H1 (cell line): ENCODE measurements at regions not wholly inside any gene's neighbourhood (a gene's known extent, or its start where the extent isn't known, plus 50 kb on each side); places are given as distances from the start of the nearest gene placed in this dataset.

ENCODE experiments used
- CEBPB ChIP-seq: IDR thresholded peaks from 2 replicates; pipeline ENCODE4 v1.6.1; 2012; ENCODE audit warnings: low read depth, low read length
- EP300 ChIP-seq, 2 experiments: IDR thresholded peaks; 1 replicate in 1 of 2; 2 replicates in 1 of 2; pipeline ENCODE4 v1.6.1; 2011 to 2012; ENCODE audit warnings: low read depth in 2 of 2, low read length in 2 of 2, mild to moderate bottlenecking in 2 of 2, borderline replicate concordance in 1 of 2, inconsistent platforms in 1 of 2, moderate library complexity in 1 of 2
- EZH2 ChIP-seq: fragments of 200-600 bp; sonication (generic); IDR thresholded peaks from 2 replicates; pipeline ENCODE4 v1.7.1; 2012; ENCODE audit warnings: low read depth, mild to moderate bottlenecking, moderate library complexity, low read length, inconsistent platforms; ENCODE audit not compliant: severe bottlenecking
- GABPA ChIP-seq: IDR thresholded peaks from 2 replicates; pipeline ENCODE4 v1.6.1; 2011; ENCODE audit warnings: mild to moderate bottlenecking, low read length, moderate library complexity, borderline replicate concordance; ENCODE audit not compliant: insufficient read depth
- GTF2F1 ChIP-seq: IDR thresholded peaks from 2 replicates; pipeline ENCODE4 v1.6.1; 2012; ENCODE audit warnings: low read depth, low read length, improper control_type of control experiment, borderline replicate concordance
- POLR2A ChIP-seq, 2 experiments: IDR thresholded peaks; 1 replicate in 1 of 2; 2 replicates in 1 of 2; pipeline ENCODE4 v1.6.1; 2011; ENCODE audit warnings: low read depth in 2 of 2, low read length in 2 of 2, mild to moderate bottlenecking in 2 of 2; ENCODE audit errors: control extremely low read depth in 1 of 2
- RAD21 ChIP-seq, 2 experiments: IDR thresholded peaks in 1 of 2; conservative IDR thresholded peaks in 1 of 2; 2 replicates each; pipeline ENCODE4 v1.6.1; 2011; ENCODE audit warnings: low read depth in 2 of 2, low read length in 2 of 2, improper control_type of control experiment in 1 of 2, inconsistent platforms in 1 of 2, mild to moderate bottlenecking in 1 of 2, moderate library complexity in 1 of 2
- RBBP5 ChIP-seq: IDR thresholded peaks from 2 replicates; pipeline ENCODE4 v1.7.1; 2012; ENCODE audit warnings: low read depth, mild to moderate bottlenecking, inconsistent platforms, low read length, moderate library complexity, borderline replicate concordance
- TAF1 ChIP-seq: IDR thresholded peaks from 2 replicates; pipeline ENCODE4 v1.6.1; 2011; ENCODE audit warnings: mild to moderate bottlenecking, low read depth, low read length
- TBP ChIP-seq: IDR thresholded peaks from 2 replicates; pipeline ENCODE4 v1.6.1; 2011; ENCODE audit warnings: low read depth, low read length, improper control_type of control experiment
- TF ChIP-seq, protein P1 (sequence below): IDR thresholded peaks from 2 replicates; pipeline ENCODE4 v1.6.1; 2012; ENCODE audit warnings: inconsistent platforms
- TF ChIP-seq, protein P2 (sequence below), 3 experiments: IDR thresholded peaks; 1 replicate in 2 of 3; 2 replicates in 1 of 3; pipeline versions ENCODE4 v1.5.1 to v1.6.1; 2011; ENCODE audit warnings: low read length in 3 of 3, mild to moderate bottlenecking in 3 of 3, inconsistent platforms in 2 of 3, low read depth in 1 of 3, moderate library complexity in 1 of 3; ENCODE audit not compliant: insufficient read depth in 1 of 3; ENCODE audit errors: control extremely low read depth in 1 of 3
- TF ChIP-seq, protein P3 (sequence below): IDR thresholded peaks from 2 replicates; pipeline ENCODE4 v1.6.1; 2011; ENCODE audit warnings: low read depth, mild to moderate bottlenecking, low read length; ENCODE audit not compliant: insufficient read depth

DNA sequence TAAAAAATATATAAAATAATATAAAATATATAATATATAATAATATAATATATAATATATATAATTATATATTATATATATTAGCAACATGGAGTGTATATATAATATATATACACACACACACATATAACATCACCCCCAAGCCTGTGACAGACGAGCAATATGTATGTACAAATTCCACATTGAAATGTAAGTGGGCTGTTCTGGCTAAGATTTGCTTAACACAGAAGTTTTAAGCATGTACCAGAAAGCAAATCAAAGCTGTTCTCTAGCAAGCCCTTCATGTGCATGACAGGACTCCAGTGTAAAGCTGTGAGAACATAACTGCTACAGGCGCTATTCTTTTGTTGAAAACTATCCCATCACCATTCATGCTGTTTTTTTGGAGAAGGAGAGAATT, 261.7 kb upstream of the TNP1 start:
- TF ChIP-seq RAD21 (IDR thresholded peaks at IDR 0.05 in 1 of 2, conservative IDR thresholded peaks at IDR 0.05 in 1 of 2; ENCODE audit: low read depth in 2 of 2, low read length in 2 of 2) (no peak), CEBPB (no peak), TBP (no peak), GTF2F1 (no peak), POLR2A (IDR thresholded peaks at IDR 0.05; ENCODE audit: control extremely low read depth in 1 of 2, low read depth in 2 of 2, low read length in 2 of 2) (no peak), GABPA (no peak), TAF1 (no peak), RBBP5 (no peak), EP300 (IDR thresholded peaks at IDR 0.05; ENCODE audit: borderline replicate concordance in 1 of 2, low read depth in 2 of 2, low read length in 2 of 2) (no peak), EZH2 (no peak)
- TF ChIP-seq, protein P1, sequence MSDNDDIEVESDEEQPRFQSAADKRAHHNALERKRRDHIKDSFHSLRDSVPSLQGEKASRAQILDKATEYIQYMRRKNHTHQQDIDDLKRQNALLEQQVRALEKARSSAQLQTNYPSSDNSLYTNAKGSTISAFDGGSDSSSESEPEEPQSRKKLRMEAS = no peak
- TF ChIP-seq, protein P2, sequence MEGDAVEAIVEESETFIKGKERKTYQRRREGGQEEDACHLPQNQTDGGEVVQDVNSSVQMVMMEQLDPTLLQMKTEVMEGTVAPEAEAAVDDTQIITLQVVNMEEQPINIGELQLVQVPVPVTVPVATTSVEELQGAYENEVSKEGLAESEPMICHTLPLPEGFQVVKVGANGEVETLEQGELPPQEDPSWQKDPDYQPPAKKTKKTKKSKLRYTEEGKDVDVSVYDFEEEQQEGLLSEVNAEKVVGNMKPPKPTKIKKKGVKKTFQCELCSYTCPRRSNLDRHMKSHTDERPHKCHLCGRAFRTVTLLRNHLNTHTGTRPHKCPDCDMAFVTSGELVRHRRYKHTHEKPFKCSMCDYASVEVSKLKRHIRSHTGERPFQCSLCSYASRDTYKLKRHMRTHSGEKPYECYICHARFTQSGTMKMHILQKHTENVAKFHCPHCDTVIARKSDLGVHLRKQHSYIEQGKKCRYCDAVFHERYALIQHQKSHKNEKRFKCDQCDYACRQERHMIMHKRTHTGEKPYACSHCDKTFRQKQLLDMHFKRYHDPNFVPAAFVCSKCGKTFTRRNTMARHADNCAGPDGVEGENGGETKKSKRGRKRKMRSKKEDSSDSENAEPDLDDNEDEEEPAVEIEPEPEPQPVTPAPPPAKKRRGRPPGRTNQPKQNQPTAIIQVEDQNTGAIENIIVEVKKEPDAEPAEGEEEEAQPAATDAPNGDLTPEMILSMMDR (IDR thresholded peaks at IDR 0.05; ENCODE audit: control extremely low read depth in 1 of 3, insufficient read depth in 1 of 3, low read depth in 1 of 3, low read length in 3 of 3) = no peak
- TF ChIP-seq, protein P3, sequence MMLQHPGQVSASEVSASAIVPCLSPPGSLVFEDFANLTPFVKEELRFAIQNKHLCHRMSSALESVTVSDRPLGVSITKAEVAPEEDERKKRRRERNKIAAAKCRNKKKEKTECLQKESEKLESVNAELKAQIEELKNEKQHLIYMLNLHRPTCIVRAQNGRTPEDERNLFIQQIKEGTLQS = no peak
